Common myeloid progenitor, CD34-positive (primary cell): ENCODE measurements at regions not wholly inside any gene's neighbourhood (a gene's known extent, or its start where the extent isn't known, plus 50 kb on each side); places are given as distances from the start of the nearest gene placed in this dataset.

Source experiments
- CTCF ChIA-PET: fragments of 350-600 bp; sonication (Branson Sonifier 250); formaldehyde crosslinking; loops from one replicate; lab custom pipeline; 2021; ENCODE audit warnings: antibody characterized with exemption; lab: Charles Lee
- POLR2A ChIA-PET: fragments of 350-600 bp; sonication (Branson Sonifier 250); formaldehyde crosslinking; loops from one replicate; lab custom pipeline; 2021; ENCODE audit warnings: antibody characterized with exemption; lab: Charles Lee
- DNase-seq, 3 donors: peaks; one replicate each; pipeline versions ENCODE4 v3.0.0 to v3.0.0-alpha.2; 2013
- H3K27ac ChIP-seq, 2 experiments: 1 replicate in 1 of 2; 2 replicates in 1 of 2; pipeline ENCODE4 v1.7.0; 2013; ENCODE audit warnings: inconsistent platforms in 2 of 2, low read length in 2 of 2, mild to moderate bottlenecking in 2 of 2, low read depth in 1 of 2, moderate library complexity in 1 of 2; ENCODE audit not compliant: severe bottlenecking in 2 of 2, insufficient read depth in 1 of 2, poor library complexity in 1 of 2
- H3K27me3 ChIP-seq, 5 experiments: replicated peaks in 2 of 5; 1 replicate in 3 of 5; 2 replicates in 2 of 5; pipeline versions ENCODE4 v1.6.1 to v1.7.0; 2013; ENCODE audit warnings: low read length in 4 of 5, mild to moderate bottlenecking in 2 of 5, moderate library complexity in 2 of 5, inconsistent platforms in 1 of 5; ENCODE audit not compliant: insufficient read depth in 5 of 5, control insufficient read depth in 4 of 5
- H3K36me3 ChIP-seq, 4 experiments: 1 replicate in 2 of 4; 2 replicates in 2 of 4; pipeline versions ENCODE4 v1.6.1 to v1.7.0; 2013; ENCODE audit warnings: low read length in 3 of 4, control low read depth in 1 of 4, mild to moderate bottlenecking in 1 of 4; ENCODE audit not compliant: control insufficient read depth in 4 of 4, insufficient read depth in 4 of 4
- H3K4me1 ChIP-seq, 4 experiments: 1 replicate in 3 of 4; 2 replicates in 1 of 4; pipeline versions ENCODE4 v1.6.1 to v1.7.1; 2013; ENCODE audit warnings: low read length in 3 of 4, mild to moderate bottlenecking in 3 of 4, control low read depth in 1 of 4, inconsistent platforms in 1 of 4, moderate library complexity in 1 of 4; ENCODE audit not compliant: control insufficient read depth in 4 of 4, insufficient read depth in 4 of 4; ENCODE audit errors: control extremely low read depth in 1 of 4
- H3K4me3 ChIP-seq, 7 experiments: 1 replicate in 4 of 7; 2 replicates in 3 of 7; pipeline versions ENCODE4 v1.5.1 to v1.7.0; 2013; ENCODE audit warnings: mild to moderate bottlenecking in 7 of 7, low read length in 6 of 7, moderate library complexity in 6 of 7, inconsistent platforms in 2 of 7, low read depth in 2 of 7, control low read depth in 1 of 7; ENCODE audit not compliant: insufficient read depth in 4 of 7, control insufficient read depth in 1 of 7; ENCODE audit errors: extremely low read depth in 1 of 7
- H3K9me3 ChIP-seq, 5 experiments: 1 replicate in 4 of 5; 2 replicates in 1 of 5; pipeline versions ENCODE4 v1.6.1 to v1.7.1; 2013; ENCODE audit warnings: low read length in 4 of 5, mild to moderate bottlenecking in 2 of 5, inconsistent platforms in 1 of 5, low read depth in 1 of 5, moderate library complexity in 1 of 5; ENCODE audit not compliant: control insufficient read depth in 4 of 5, insufficient read depth in 2 of 5; ENCODE audit errors: control extremely low read depth in 1 of 5
- WGBS: methylation state at CpG from one replicate; pipeline ENCODE4 v1.1.5; 2013; ENCODE audit not compliant: insufficient coverage; 5-methylcytosine and 5-hydroxymethylcytosine counted together

GRCh38 chr6:6405031-6405430 lies 84.6 kb upstream of the F13A1 start:
- no peaks in the 10 kb centered on the region for H3K27me3 ChIP-seq
- peaks cover 0 to 1% (median 0%) of the 10 kb centered on the region in 5 experiments for H3K9me3 ChIP-seq
- H3K36me3 ChIP-seq = no peaks in the 10 kb centered on the region
- ChIA-PET CTCF (no interaction called here), POLR2A (no interaction called here)
- peaks cover 8 to 19% (median 14%) of the 10 kb centered on the region in 4 experiments for H3K4me1 ChIP-seq
- DNase-seq = peak in 2 of 3 donors; percentile 44 to 55
- H3K27ac ChIP-seq = no peak overlapping the region
- H3K4me3 ChIP-seq = no peak overlapping the region
- WGBS = no CpG with 5 or more reads among the region's 2 CpGs

- peaks cover 0 to 1% (median 0%) of the 10 kb centered on the region in 5 experiments for H3K9me3 ChIP-seq
- WGBS = 100% methylated on average over 1 of the region's 1 CpG
- H3K4me1 ChIP-seq = peaks cover 8 to 19% (median 14%) of the 10 kb centered on the region in 4 experiments
- POLR2A ChIA-PET = no interaction called here
- CTCF ChIA-PET = no interaction called here
- H3K27me3 ChIP-seq = no peaks in the 10 kb centered on the region
- no peak overlapping the region for H3K4me3 ChIP-seq
- DNase-seq = no peak
- peak overlapping the region; percentile 88 to 90 for H3K27ac ChIP-seq
- no peaks in the 10 kb centered on the region for H3K36me3 ChIP-seq
Measured at GRCh38 chr6:6405997-6406714, 85.7 kb upstream of the F13A1 start.

- Histone ChIP-seq H3K9me3 (no peaks in the 10 kb centered on the region), H3K4me1 (peaks cover 8 to 19% (median 14%) of the 10 kb centered on the region in 4 experiments), H3K36me3 (no peaks in the 10 kb centered on the region), H3K27ac (peak overlapping the region; percentile 88 to 90), H3K4me3 (no peak overlapping the region), H3K27me3 (no peaks in the 10 kb centered on the region)
- WGBS = no CpG with 5 or more reads among the region's 2 CpGs
- CTCF ChIA-PET = no interaction called here
- POLR2A ChIA-PET = no interaction called here
- DNase-seq = no peak
Measured at GRCh38 chr6:6406715-6407070, 86.2 kb upstream of the F13A1 start.

GRCh38 chr6:6407071-6407741 lies 86.7 kb upstream of the F13A1 start:
- H3K27me3 ChIP-seq = no peaks in the 10 kb centered on the region
- POLR2A ChIA-PET = no interaction called here
- WGBS = 50% methylated on average over 4 of the region's 4 CpGs
- peak overlapping the region; percentile 88 to 90 for H3K27ac ChIP-seq
- peaks cover 8 to 19% (median 15%) of the 10 kb centered on the region in 4 experiments for H3K4me1 ChIP-seq
- CTCF ChIA-PET = no interaction called here
- no peaks in the 10 kb centered on the region for H3K36me3 ChIP-seq
- H3K4me3 ChIP-seq = no peak overlapping the region
- no peaks in the 10 kb centered on the region for H3K9me3 ChIP-seq
- peak; percentile 80 to 98 (median 94) for DNase-seq

- 95% methylated on average over 7 of the region's 7 CpGs for WGBS
- ChIA-PET CTCF (no interaction called here), POLR2A (no interaction called here)
- no peak for DNase-seq
- no peak overlapping the region for H3K4me3 ChIP-seq
- H3K27me3 ChIP-seq = no peaks in the 10 kb centered on the region
- no peak overlapping the region for H3K27ac ChIP-seq
- H3K4me1 ChIP-seq = peaks cover 8 to 19% (median 15%) of the 10 kb centered on the region in 4 experiments
- H3K9me3 ChIP-seq = no peaks in the 10 kb centered on the region
- H3K36me3 ChIP-seq = no peaks in the 10 kb centered on the region
Measured at GRCh38 chr6:6409397-6410030, 89.1 kb upstream of the F13A1 start.

GRCh38 chr6:6411115-6411514 lies 90.7 kb upstream of the F13A1 start:
- ChIA-PET CTCF (no interaction called here), POLR2A (no interaction called here)
- Histone ChIP-seq H3K4me1 (peaks cover 6 to 16% (median 13%) of the 10 kb centered on the region in 4 experiments), H3K27me3 (peaks cover 0 to 4% (median 0%) of the 10 kb centered on the region in 5 experiments), H3K4me3 (no peak overlapping the region), H3K36me3 (no peaks in the 10 kb centered on the region), H3K9me3 (no peaks in the 10 kb centered on the region), H3K27ac (no peak overlapping the region)
- no peak for DNase-seq

GRCh38 chr6:6412221-6412620 lies 91.8 kb upstream of the F13A1 start:
- Histone ChIP-seq H3K9me3 (no peaks in the 10 kb centered on the region), H3K27ac (no peak overlapping the region), H3K27me3 (peaks cover 0 to 4% (median 0%) of the 10 kb centered on the region in 5 experiments), H3K4me1 (peaks cover 0 to 5% (median 3%) of the 10 kb centered on the region in 4 experiments), H3K36me3 (no peaks in the 10 kb centered on the region), H3K4me3 (no peak overlapping the region)
- WGBS = 73% methylated on average over 4 of the region's 4 CpGs
- ChIA-PET CTCF (no interaction called here), POLR2A (no interaction called here)
- peak in 1 of 3 donors; percentile 9 for DNase-seq
